Spleen (tissue), 11 donors: ENCODE measurements at regions not wholly inside any gene's neighbourhood (a gene's known extent, or its start where the extent isn't known, plus 50 kb on each side); places are given as distances from the start of the nearest gene placed in this dataset.

Experiments
- DNase-seq: peaks from one replicate; pipeline ENCODE4 v3.0.0-alpha.2; 2020
- H3K27ac ChIP-seq, 8 donors: fragments of 200-600 bp; sonication (generic) in 7 of 8; 1 replicate in 4 of 8; 2 replicates in 4 of 8; pipeline versions ENCODE4 v1.5.0 to v1.8.0; 2016 to 2021; ENCODE audit warnings: inconsistent platforms in 4 of 8, mild to moderate bottlenecking in 4 of 8, moderate library complexity in 1 of 8
- H3K27me3 ChIP-seq, 7 donors: fragments of 200-600 bp; sonication (generic) in 6 of 7; replicated peaks in 1 of 7; 1 replicate in 4 of 7; 2 replicates in 3 of 7; pipeline versions ENCODE4 v1.5.0 to v1.8.0; 2016 to 2021; ENCODE audit warnings: inconsistent platforms in 3 of 7, mild to moderate bottlenecking in 1 of 7
- H3K36me3 ChIP-seq, 6 donors: fragments of 200-600 bp; sonication (generic) in 5 of 6; 1 replicate in 4 of 6; 2 replicates in 2 of 6; pipeline versions ENCODE4 v1.5.0 to v1.8.0; 2016 to 2021; ENCODE audit warnings: inconsistent platforms in 2 of 6
- H3K4me1 ChIP-seq, 6 donors: fragments of 200-600 bp; sonication (generic) in 5 of 6; 1 replicate in 3 of 6; 2 replicates in 3 of 6; pipeline versions ENCODE4 v1.5.0 to v1.8.0; 2016 to 2021; ENCODE audit warnings: inconsistent platforms in 3 of 6
- H3K4me3 ChIP-seq, 8 donors: fragments of 200-600 bp; sonication (generic) in 7 of 8; 1 replicate in 4 of 8; 2 replicates in 4 of 8; pipeline versions ENCODE4 v1.5.0 to v1.8.0; 2016 to 2021; ENCODE audit warnings: inconsistent platforms in 4 of 8, mild to moderate bottlenecking in 4 of 8, moderate library complexity in 2 of 8
- H3K9me3 ChIP-seq, 8 donors: fragments of 200-600 bp; sonication (generic) in 7 of 8; 1 replicate in 4 of 8; 2 replicates in 4 of 8; pipeline versions ENCODE4 v1.5.0 to v1.8.0; 2016 to 2021; ENCODE audit warnings: inconsistent platforms in 4 of 8
- CTCF ChIP-seq, 11 experiments: fragments of 200-600 bp in 7 of 11; fragments of 450-650 bp in 4 of 11; sonication (generic) in 4 of 11; IDR thresholded peaks in 8 of 11; conservative IDR thresholded peaks in 3 of 11; 1 replicate in 7 of 11; 2 replicates in 4 of 11; pipeline versions ENCODE4 v1.4.0 to v1.8.0; 2016 to 2021; ENCODE audit warnings: antibody characterized with exemption in 11 of 11, inconsistent platforms in 4 of 11, mild to moderate bottlenecking in 1 of 11
- POLR2A ChIP-seq, 3 donors: fragments of 450-650 bp; IDR thresholded peaks; one replicate each; pipeline ENCODE4 v1.5.1; 2017; ENCODE audit warnings: antibody characterized with exemption in 3 of 3, mild to moderate bottlenecking in 1 of 3
- POLR2AphosphoS5 ChIP-seq, 3 donors: sonication (generic); formaldehyde crosslinking; IDR thresholded peaks; one replicate each; pipeline ENCODE4 v1.5.1; 2017; ENCODE audit warnings: antibody characterized with exemption in 3 of 3
- WGBS, 5 donors: extraction: QIAGEN DNeasy Blood & Tissue Kit in 3 of 5; methylation state at CpG; one replicate each; pipeline versions ENCODE4 v1.1.5 to v1.1.7; 2013 to 2018; 5-methylcytosine and 5-hydroxymethylcytosine counted together
- intact Hi-C: fragments of 100-400 bp; cut with DNase I; formaldehyde crosslinking; loops from one replicate; pipeline ENCODE4 v1.15.0; 2023; ENCODE audit warnings: low total_unique reads
- donor health status: healthy with polysubstance abuse.
- donor health status: DM: no; HTN: no; CAD: no; lungs with moderate emphysema.
- donor health status: DM: no; HTN: no; CAD: no.
- donor health status: Bipolar disorder and iron deficiency.
- donor health status: healthy.
- donor health status: DM: no; HTN: no; CAD: no.
- donor health status: DM: yes; HTN: yes; CAD: no.

- intact Hi-C loops = no loop called here
- no peaks in the 10 kb centered on the region for H3K9me3 ChIP-seq
These were observed 94.8 kb downstream of the BMP4 start for GRCh38 chr14:53861781-53862180.

GRCh38 chr14:53858345-53858684 is 98.3 kb downstream of the BMP4 start:
- H3K27ac ChIP-seq = no peak overlapping the region
- H3K4me3 ChIP-seq = no peak overlapping the region
- no peak for DNase-seq
- H3K27me3 ChIP-seq = no peaks in the 10 kb centered on the region
- no peaks in the 10 kb centered on the region for H3K36me3 ChIP-seq
- intact Hi-C loops = no loop called here
- H3K9me3 ChIP-seq = no peaks in the 10 kb centered on the region
- TF ChIP-seq POLR2A (IDR thresholded peaks at IDR 0.05) (no peak), CTCF (IDR thresholded peaks at IDR 0.05 in 8 of 11, conservative IDR thresholded peaks at IDR 0.05 in 3 of 11) (no peak), POLR2AphosphoS5 (IDR thresholded peaks at IDR 0.05) (no peak)
- H3K4me1 ChIP-seq = no peaks in the 10 kb centered on the region
- 71 to 91% (median 79%) methylated on average over 1 of the region's 1 CpG for WGBS, 5 donors

More at GRCh38 chr14:53861781-53862180, 94.8 kb downstream of the BMP4 start:
- no peak overlapping the region for H3K4me3 ChIP-seq
- no peak for TF ChIP-seq POLR2AphosphoS5 (IDR thresholded peaks at IDR 0.05)
- TF ChIP-seq POLR2A (IDR thresholded peaks at IDR 0.05) = no peak
- TF ChIP-seq CTCF (IDR thresholded peaks at IDR 0.05 in 8 of 11, conservative IDR thresholded peaks at IDR 0.05 in 3 of 11) = no peak
- no peaks in the 10 kb centered on the region for H3K4me1 ChIP-seq
- no peaks in the 10 kb centered on the region for H3K27me3 ChIP-seq
- H3K36me3 ChIP-seq = no peaks in the 10 kb centered on the region
- H3K27ac ChIP-seq = no peak overlapping the region
- no peak for DNase-seq
- WGBS, 5 donors = 81 to 93% (median 88%) methylated on average over 5 of the region's 5 CpGs

GRCh38 chr14:53857625-53858344 is 98.8 kb downstream of the BMP4 start:
- WGBS, 5 donors = 68 to 78% (median 75%) methylated on average over 5 of the region's 5 CpGs
- TF ChIP-seq POLR2AphosphoS5 (IDR thresholded peaks at IDR 0.05) (no peak), CTCF (IDR thresholded peaks at IDR 0.05 in 8 of 11, conservative IDR thresholded peaks at IDR 0.05 in 3 of 11) (no peak), POLR2A (IDR thresholded peaks at IDR 0.05) (no peak)
- intact Hi-C loops = no loop called here

GRCh38 chr14:53855574-53855973 is 101.1 kb downstream of the BMP4 start:
- Histone ChIP-seq H3K36me3 (no peaks in the 10 kb centered on the region), H3K9me3 (no peaks in the 10 kb centered on the region), H3K4me3 (no peak overlapping the region), H3K27me3 (no peaks in the 10 kb centered on the region), H3K4me1 (no peaks in the 10 kb centered on the region), H3K27ac (no peak overlapping the region)
- WGBS, 5 donors = 33 to 63% (median 41%) methylated on average over 2 of the region's 2 CpGs
- intact Hi-C loops = no loop called here
- no peak for TF ChIP-seq POLR2AphosphoS5 (IDR thresholded peaks at IDR 0.05)
- no peak for TF ChIP-seq POLR2A (IDR thresholded peaks at IDR 0.05)
- no peak for TF ChIP-seq CTCF (IDR thresholded peaks at IDR 0.05 in 8 of 11, conservative IDR thresholded peaks at IDR 0.05 in 3 of 11)
- DNase-seq = no peak

More at GRCh38 chr14:53857625-53858344, 98.8 kb downstream of the BMP4 start:
- H3K36me3 ChIP-seq = no peaks in the 10 kb centered on the region
- H3K4me3 ChIP-seq = no peak overlapping the region
- H3K9me3 ChIP-seq = no peaks in the 10 kb centered on the region
- no peak overlapping the region for H3K27ac ChIP-seq
- H3K27me3 ChIP-seq = no peaks in the 10 kb centered on the region
- H3K4me1 ChIP-seq = no peaks in the 10 kb centered on the region
- no peak for DNase-seq
